ENCODE measurements at regions not wholly inside any gene's neighbourhood (a gene's known extent, or its start where the extent isn't known, plus 50 kb on each side); places are given as distances from the start of the nearest gene placed in this dataset.

- Histone ChIP-seq H3K9me3 (ENCODE audit: control insufficient read depth, insufficient read depth, low read depth, low read length) (no peaks in the 10 kb centered on the region), H3K36me3 (ENCODE audit: control insufficient read depth in 2 of 2, insufficient read depth in 1 of 2, low read length in 2 of 2) (no peaks in the 10 kb centered on the region), H3K4me1 (ENCODE audit: control insufficient read depth, insufficient read depth, low read length) (no peaks in the 10 kb centered on the region), H3K4me3 (ENCODE audit: low read depth, low read length) (no peak overlapping the region), H3K27ac (ENCODE audit: extremely low read depth, low read depth, low read length) (no peak overlapping the region)
- ChIA-PET CTCF (no interaction called here), POLR2A (no interaction called here)
- TF ChIP-seq ZXDB (tag by site-specific recombination; IDR thresholded peaks at IDR 0.05) (no peak), ZNF747 (tag by site-specific recombination; IDR thresholded peaks at IDR 0.05) (no peak), KLF9 (tag by site-specific recombination; IDR thresholded peaks at IDR 0.05; ENCODE audit: low read depth) (no peak), ZNF184 (tag by site-specific recombination; IDR thresholded peaks at IDR 0.05) (no peak), ZNF423 (tag by site-specific recombination; IDR thresholded peaks at IDR 0.05) (no peak), KLF7 (tag by site-specific recombination; IDR thresholded peaks at IDR 0.05; ENCODE audit: borderline replicate concordance) (no peak), ZNF175 (tag by site-specific recombination; IDR thresholded peaks at IDR 0.05) (no peak), ZNF510 (tag by site-specific recombination; IDR thresholded peaks at IDR 0.05; ENCODE audit: insufficient replicate concordance) (no peak), ZSCAN4 (tag by site-specific recombination; IDR thresholded peaks at IDR 0.05) (no peak), GLIS2 (tag by site-specific recombination; IDR thresholded peaks at IDR 0.05) (no peak)
Observed at GRCh38 chr4:57430726-57431125, 320.5 kb upstream of the IGFBP7 start.

- Histone ChIP-seq H3K9me3 (ENCODE audit: control insufficient read depth, insufficient read depth, low read depth, low read length) (no peaks in the 10 kb centered on the region), H3K36me3 (ENCODE audit: control insufficient read depth in 2 of 2, insufficient read depth in 1 of 2, low read length in 2 of 2) (no peaks in the 10 kb centered on the region), H3K4me1 (ENCODE audit: control insufficient read depth, insufficient read depth, low read length) (no peaks in the 10 kb centered on the region), H3K27ac (ENCODE audit: extremely low read depth, low read depth, low read length) (no peak overlapping the region), H3K4me3 (ENCODE audit: low read depth, low read length) (no peak overlapping the region)
- ChIA-PET POLR2A (no interaction called here), CTCF (interaction anchor here (0.5 to 3.8 kb wide), 23 partner anchors 8 to 1808 kb away, joined by 3 to 25 read pairs (median 4); no protein-coding TSS in a partner anchor)
- TF ChIP-seq GLI2 (tag by site-specific recombination; IDR thresholded peaks at IDR 0.05; ENCODE audit: borderline replicate concordance, low read depth): no peak
- no peak for TF ChIP-seq ZNF530 (tag by site-specific recombination; IDR thresholded peaks at IDR 0.05; ENCODE audit: low read depth)
- no peak for TF ChIP-seq ZNF23 (tag by site-specific recombination; IDR thresholded peaks at IDR 0.05; ENCODE audit: borderline replicate concordance)
- peak; percentile 95 for TF ChIP-seq ZSCAN4 (tag by site-specific recombination; IDR thresholded peaks at IDR 0.05)
- TF ChIP-seq ZNF274 (IDR thresholded peaks at IDR 0.05; ENCODE audit: low read length): no peak
- TF ChIP-seq ZNF274 (tag by site-specific recombination; IDR thresholded peaks at IDR 0.05; ENCODE audit: borderline replicate concordance): no peak
- TF ChIP-seq TCF7L2 (IDR thresholded peaks at IDR 0.05; ENCODE audit: borderline replicate concordance, low read depth, low read length): no peak
- TF ChIP-seq ZEB2 (tag by site-specific recombination; IDR thresholded peaks at IDR 0.05): no peak
- TF ChIP-seq ZNF239 (tag by site-specific recombination; IDR thresholded peaks at IDR 0.05): no peak
- no peak for TF ChIP-seq INSM2 (tag by site-specific recombination; IDR thresholded peaks at IDR 0.05)
- TF ChIP-seq ZNF391 (tag by site-specific recombination; IDR thresholded peaks at IDR 0.05; ENCODE audit: borderline replicate concordance, low read depth): no peak
- TF ChIP-seq ZNF513 (tag by site-specific recombination; IDR thresholded peaks at IDR 0.05): no peak
- TF ChIP-seq ZNF654 (tag by site-specific recombination; IDR thresholded peaks at IDR 0.05; ENCODE audit: low read depth): peak; percentile 82
- TF ChIP-seq ZNF555 (tag by site-specific recombination; conservative IDR thresholded peaks at IDR 0.05): no peak
- no peak for TF ChIP-seq GFI1B (tag by site-specific recombination; IDR thresholded peaks at IDR 0.05)
- TF ChIP-seq ZNF280D (tag by site-specific recombination; IDR thresholded peaks at IDR 0.05): no peak
- no peak for TF ChIP-seq YY2 (tag by site-specific recombination; IDR thresholded peaks at IDR 0.05)
Observed at GRCh38 chr4:57426779-57427395, 316.7 kb upstream of the IGFBP7 start.
